ENCODE measurements at regions not wholly inside any gene's neighbourhood (a gene's known extent, or its start where the extent isn't known, plus 50 kb on each side); places are given as distances from the start of the nearest gene placed in this dataset.
"Not testable (repeated sequence)": the region's sequence is repeated elsewhere in the genome, so short reads cannot be mapped to it uniquely, and the experiment has no call there.

GRCh38 chr10:31124852-31125251 lies 93.2 kb upstream of the ZNF438 start:
- DNase-seq (ENCODE audit: low spot score): no peak

- no peak for DNase-seq (ENCODE audit: low spot score)
Measured at GRCh38 chr10:31125789-31126188, 94.1 kb upstream of the ZNF438 start.

DNA sequence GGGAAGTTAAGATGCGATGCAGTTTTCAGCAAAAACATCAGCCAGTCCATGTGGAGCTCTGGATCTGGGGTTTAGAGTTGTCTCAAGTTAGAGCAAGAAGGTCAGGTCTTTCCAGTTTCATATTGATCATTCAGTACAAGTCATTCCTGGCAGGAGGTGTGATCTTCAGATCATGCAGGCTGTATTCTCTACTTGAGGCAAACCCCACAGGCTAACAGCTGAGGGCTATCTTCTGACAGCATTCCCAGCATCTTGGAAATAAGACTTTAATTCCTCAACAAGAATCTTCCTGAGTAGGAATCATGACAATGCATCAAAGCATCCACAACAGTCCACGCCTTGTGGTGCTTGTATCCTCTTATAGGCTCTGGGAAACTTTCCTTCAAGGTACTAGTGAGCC lies 94.9 kb upstream of the ZNF438 start:
- no peak for DNase-seq (ENCODE audit: low spot score)

GRCh38 chr10:31128536-31128935 lies 96.9 kb upstream of the ZNF438 start:
- no peak for DNase-seq (ENCODE audit: low spot score)

DNA sequence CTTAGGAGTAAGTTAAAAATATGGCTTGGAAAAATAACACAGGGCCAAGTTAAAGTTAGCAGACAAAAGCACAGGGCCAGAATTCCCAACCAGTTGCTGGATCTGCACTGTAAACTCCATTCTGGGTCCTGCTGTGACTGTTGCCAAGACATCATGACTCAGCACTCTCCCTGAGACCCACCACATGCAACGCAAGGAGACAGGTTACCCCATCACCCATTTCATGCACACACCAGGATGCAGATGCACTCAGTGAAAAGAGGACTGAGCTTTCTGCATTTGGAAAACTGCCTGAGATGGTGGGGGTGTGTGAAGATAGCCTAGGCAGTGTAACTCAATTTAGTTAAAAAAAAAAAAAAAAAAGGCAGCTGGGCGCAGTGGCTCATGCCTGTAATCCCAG lies 97.6 kb upstream of the ZNF438 start:
- no peak for DNase-seq (ENCODE audit: low spot score)

DNA sequence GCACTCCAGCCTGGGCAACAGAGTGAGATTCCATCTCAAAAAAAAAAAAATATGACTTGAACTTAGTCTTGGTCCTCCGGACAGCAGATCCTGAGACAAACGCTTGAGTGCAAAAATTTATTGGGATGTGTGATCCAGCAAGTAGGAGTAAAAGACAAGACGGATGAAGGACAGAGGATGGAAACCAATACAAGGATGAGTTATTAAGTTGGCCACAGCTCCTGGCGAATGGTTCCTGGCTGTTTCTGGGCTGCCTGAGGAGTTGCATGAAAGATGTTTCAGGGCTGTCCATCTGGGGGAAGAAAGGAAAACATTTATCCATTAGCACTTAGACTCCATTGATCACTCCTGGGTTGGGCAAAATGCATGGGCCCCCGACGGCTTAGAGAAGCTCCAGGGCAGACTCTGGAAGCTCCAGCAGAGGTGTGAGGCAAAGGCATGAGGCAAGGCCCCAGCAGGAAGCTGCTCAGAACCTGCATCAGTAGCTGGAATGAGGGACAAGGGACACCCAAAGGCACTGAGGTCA lies 98.3 kb upstream of the ZNF438 start:
- no peak for DNase-seq (ENCODE audit: low spot score)

- DNase-seq (ENCODE audit: low spot score): no peak
Measured at GRCh38 chr10:31130406-31130805, 98.7 kb upstream of the ZNF438 start.

DNA sequence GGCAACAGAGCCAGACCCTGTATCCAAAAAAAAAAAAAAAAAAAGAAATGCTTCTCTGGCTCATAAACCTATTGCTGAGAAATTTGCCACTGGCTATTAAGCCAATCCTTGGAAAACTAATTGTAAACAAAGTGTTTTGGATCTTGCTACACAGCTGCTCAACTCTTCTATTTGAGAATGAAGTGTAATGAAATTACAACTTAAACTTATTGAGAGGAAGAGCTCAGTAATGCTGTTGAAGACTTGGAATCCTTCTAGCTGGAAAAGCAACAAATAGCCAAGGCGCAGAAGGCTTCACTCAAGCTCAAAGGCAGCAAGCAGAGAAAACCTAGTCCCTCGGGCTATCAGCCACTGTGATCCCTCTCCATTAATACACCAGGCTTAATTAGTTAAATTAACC lies 99.6 kb upstream of the ZNF438 start:
- DNase-seq (ENCODE audit: low spot score): no peak

- no peak for DNase-seq (ENCODE audit: low spot score)
Measured at GRCh38 chr10:31132681-31133244, 101.1 kb upstream of the ZNF438 start.

GRCh38 chr10:31133251-31133791 lies 101.7 kb upstream of the ZNF438 start:
- DNase-seq (ENCODE audit: low spot score): no peak

DNA sequence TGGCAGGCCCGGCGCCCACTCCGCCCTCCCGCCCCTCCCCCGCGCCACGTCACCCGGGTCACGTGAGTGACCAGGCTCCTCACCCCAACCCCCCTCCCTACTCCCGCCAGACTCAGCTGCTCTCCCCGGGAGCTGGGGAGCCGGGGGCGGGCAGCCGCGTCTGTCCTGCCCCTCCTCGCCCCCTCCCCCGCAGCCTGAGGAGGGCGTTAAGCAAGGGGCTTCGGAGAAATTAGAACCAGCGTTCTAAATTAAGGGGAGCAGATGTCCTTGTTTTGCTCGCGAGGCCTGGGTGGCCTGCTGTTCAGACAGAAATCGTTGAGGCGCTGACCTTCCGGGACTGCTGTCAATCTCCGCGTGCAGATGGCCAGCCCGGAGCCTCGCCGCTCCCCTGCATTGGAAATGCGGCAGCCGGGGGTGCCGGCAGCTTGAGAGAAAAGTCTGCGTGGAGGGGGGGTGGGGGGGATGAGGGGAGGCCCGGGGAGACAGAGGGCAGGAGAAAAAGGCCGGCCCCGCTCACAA lies 102.2 kb upstream of the ZNF438 start:
- DNase-seq (ENCODE audit: low spot score): peak; percentile 75

DNA sequence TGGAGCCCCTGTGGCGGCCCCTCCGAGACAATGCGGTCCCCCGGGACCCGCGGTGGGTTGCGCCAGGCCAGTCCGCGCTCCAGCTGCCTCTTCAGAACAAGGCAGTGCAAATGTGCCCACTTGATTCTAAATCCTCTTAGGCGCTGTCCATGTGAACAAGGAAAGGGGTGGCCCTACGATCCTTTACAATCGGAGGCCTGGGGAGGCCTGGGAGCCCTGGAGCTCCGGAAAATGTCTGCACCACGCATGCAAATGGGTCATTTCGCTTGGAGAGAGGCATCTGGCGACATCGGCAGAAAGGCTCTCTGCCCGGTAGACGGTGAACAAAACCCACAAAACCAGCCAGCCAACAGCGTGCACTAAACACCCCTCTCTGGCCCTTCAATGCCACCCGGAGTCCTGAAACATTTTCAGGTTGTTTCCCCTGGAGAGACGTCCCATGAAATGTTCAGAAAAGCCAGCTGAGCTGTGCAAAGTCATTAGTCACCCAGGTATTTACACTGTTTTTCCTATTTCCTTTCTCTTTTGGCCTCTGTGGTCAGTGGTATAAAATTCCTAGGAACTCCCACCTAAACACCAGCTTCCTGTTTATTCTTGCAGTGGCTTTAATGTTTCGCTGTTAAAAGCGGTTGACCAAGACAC lies 102.8 kb upstream of the ZNF438 start:
- no peak for DNase-seq (ENCODE audit: low spot score)

- no peak for DNase-seq (ENCODE audit: low spot score)
Measured at GRCh38 chr10:31135171-31135570, 103.5 kb upstream of the ZNF438 start.

GRCh38 chr10:31135791-31136190 lies 104.1 kb upstream of the ZNF438 start:
- DNase-seq (ENCODE audit: low spot score): not testable (repeated sequence)

- DNase-seq (ENCODE audit: low spot score): no peak
Measured at GRCh38 chr10:31136386-31136785, 104.7 kb upstream of the ZNF438 start.

GRCh38 chr10:31136930-31137885 lies 105.5 kb upstream of the ZNF438 start:
- DNase-seq (ENCODE audit: low spot score): peak; percentile 9

DNA sequence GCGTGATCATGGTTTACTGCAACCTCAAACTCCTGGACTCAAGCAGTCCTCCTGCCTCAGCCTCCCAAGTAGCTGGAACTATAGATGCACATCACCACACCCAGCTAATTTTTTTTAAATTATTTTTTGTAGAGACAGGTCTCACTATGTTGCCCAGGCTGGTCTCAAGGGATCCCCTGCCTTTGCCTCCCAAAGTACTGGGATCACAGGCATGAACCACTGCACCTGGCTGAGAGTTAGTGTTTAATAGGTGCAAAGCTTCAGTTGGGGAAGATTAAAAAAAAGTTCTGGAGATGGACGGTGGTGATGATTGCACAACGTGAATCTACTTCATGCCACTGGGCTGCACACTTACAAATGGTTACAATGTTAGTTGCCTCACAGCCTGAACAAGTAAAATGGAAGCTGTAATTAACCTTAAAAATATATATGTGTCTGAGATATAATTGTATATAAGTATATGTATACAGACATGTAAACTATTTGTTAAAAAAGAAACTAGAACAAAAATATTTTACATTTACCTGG lies 106.4 kb upstream of the ZNF438 start:
- no peak for DNase-seq (ENCODE audit: low spot score)

- no peak for DNase-seq (ENCODE audit: low spot score)
Measured at GRCh38 chr10:31139497-31139896, 107.8 kb upstream of the ZNF438 start.

- DNase-seq (ENCODE audit: low spot score): no peak
Measured at GRCh38 chr10:31140716-31141115, 109.1 kb upstream of the ZNF438 start.

DNA sequence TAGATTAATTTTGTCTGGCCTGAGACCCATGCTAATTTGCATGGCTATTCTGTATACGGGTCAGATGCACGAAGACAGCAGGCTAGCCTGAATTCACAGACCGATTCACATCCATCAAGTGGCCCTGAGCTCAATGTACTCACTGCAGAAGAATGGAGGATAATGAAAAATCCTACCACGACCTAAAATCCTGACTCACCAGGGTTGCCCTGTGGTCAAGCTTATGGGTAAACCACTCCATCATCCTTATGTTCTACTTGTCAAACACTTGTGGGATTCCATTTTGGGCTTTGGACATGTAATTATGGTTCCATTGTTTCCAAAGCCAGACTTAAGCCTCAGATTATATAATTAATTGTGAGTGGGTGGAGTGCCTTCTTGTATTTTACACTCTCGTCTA lies 110.4 kb upstream of the ZNF438 start:
- DNase-seq (ENCODE audit: low spot score): no peak

DNA sequence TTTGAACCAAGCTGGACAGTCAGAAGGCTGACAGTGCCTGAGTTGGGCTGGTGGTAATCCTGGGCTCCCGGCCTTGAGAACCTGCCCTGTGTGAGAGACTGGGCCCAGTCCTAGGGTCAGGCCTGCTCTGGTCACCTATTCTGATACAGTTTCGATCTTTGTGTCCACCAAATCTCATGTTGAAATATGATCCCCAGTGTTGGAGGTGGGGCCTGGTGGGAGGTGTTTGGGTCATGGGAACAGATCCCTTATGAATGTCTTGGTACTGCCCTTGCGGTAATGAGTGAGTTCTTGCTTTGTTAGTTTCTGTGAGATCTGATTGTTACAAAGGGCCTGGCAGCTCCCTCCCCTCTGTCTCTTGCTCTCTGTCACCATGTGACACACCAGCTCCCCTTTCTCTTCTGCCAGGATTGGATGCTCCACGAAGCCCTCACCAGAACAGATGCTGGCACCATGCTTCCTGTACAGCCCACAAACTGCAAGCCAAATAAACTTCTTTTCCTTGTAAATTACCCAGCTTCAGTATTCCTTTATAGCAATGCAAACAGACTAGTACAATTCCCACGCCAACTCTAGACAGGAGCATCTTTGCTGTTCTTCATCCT lies 111.8 kb upstream of the ZNF438 start:
- DNase-seq (ENCODE audit: low spot score): no peak

DNA sequence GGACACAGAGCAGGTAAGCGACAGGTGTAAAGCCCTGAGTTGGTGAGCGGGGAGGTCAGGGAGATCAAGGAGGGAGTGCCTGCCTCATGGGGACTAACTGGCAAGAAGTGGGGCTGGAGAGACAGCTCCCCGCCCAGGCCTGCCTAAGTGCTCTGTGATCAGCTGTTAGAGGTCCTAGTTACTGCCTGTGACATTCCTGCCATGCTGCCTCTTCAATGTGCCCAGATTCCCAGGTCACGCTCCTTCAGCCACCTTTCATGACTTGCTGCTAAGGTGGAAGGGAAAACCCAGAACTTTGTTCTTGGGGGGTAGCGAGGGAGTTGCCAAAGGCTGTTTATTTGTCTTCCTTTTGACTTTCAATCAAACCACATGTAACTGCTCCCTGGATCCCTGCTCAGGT lies 114.3 kb upstream of the ZNF438 start:
- DNase-seq (ENCODE audit: low spot score): no peak
